Trophoblast cell (in vitro differentiated cells and primary cell): ENCODE measurements at regions not wholly inside any gene's neighbourhood (a gene's known extent, or its start where the extent isn't known, plus 50 kb on each side); places are given as distances from the start of the nearest gene placed in this dataset.
"Not testable (repeated sequence)": the region's sequence is repeated elsewhere in the genome, so short reads cannot be mapped to it uniquely, and the experiment has no call there.

ENCODE experiments used
- DNase-seq, 2 donors: peaks; one replicate each; pipeline ENCODE4 v3.0.0-alpha.2; 2016
- H2AFZ ChIP-seq: 2 replicates; pipeline ENCODE4 v1.6.1; 2013; ENCODE audit warnings: low read length, moderate library complexity, mild to moderate bottlenecking; ENCODE audit not compliant: insufficient read depth, poor library complexity
- H2AK5ac ChIP-seq: 2 replicates; pipeline ENCODE4 v1.6.1; 2013; ENCODE audit warnings: mild to moderate bottlenecking, low read length
- H2BK120ac ChIP-seq: 2 replicates; pipeline ENCODE4 v1.6.1; 2013; ENCODE audit warnings: low read length, mild to moderate bottlenecking, moderate library complexity; ENCODE audit not compliant: insufficient read depth, poor library complexity
- H2BK12ac ChIP-seq: 2 replicates; pipeline ENCODE4 v1.6.1; 2013; ENCODE audit warnings: mild to moderate bottlenecking, low read length, moderate library complexity
- H2BK5ac ChIP-seq: 2 replicates; pipeline ENCODE4 v1.6.1; 2013; ENCODE audit warnings: low read length, low read depth, moderate library complexity, mild to moderate bottlenecking; ENCODE audit not compliant: poor library complexity
- H3K14ac ChIP-seq: 2 replicates; pipeline ENCODE4 v1.6.1; 2013; ENCODE audit warnings: mild to moderate bottlenecking, low read length
- H3K18ac ChIP-seq: 2 replicates; pipeline ENCODE4 v1.6.1; 2013; ENCODE audit warnings: mild to moderate bottlenecking, low read length
- H3K23ac ChIP-seq: 2 replicates; pipeline ENCODE4 v1.6.1; 2013; ENCODE audit warnings: low read length
- H3K27ac ChIP-seq: 2 replicates; pipeline ENCODE4 v1.5.1; 2013; ENCODE audit warnings: low read depth, mild to moderate bottlenecking, inconsistent platforms, low read length, moderate library complexity
- H3K27me3 ChIP-seq: 2 replicates; pipeline ENCODE4 v1.6.1; 2013; ENCODE audit warnings: inconsistent platforms, mild to moderate bottlenecking, low read length, moderate library complexity; ENCODE audit not compliant: insufficient read depth
- H3K36me3 ChIP-seq, 2 experiments: 1 replicate in 1 of 2; 2 replicates in 1 of 2; pipeline ENCODE4 v1.6.1; 2013; ENCODE audit warnings: low read length in 2 of 2, mild to moderate bottlenecking in 2 of 2, moderate library complexity in 1 of 2; ENCODE audit not compliant: insufficient read depth in 2 of 2, control insufficient read depth in 1 of 2
- H3K4ac ChIP-seq: 2 replicates; pipeline ENCODE4 v1.6.1; 2013; ENCODE audit warnings: low read depth, mild to moderate bottlenecking, low read length, moderate library complexity
- H3K4me1 ChIP-seq, 2 experiments: 1 replicate in 1 of 2; 2 replicates in 1 of 2; pipeline ENCODE4 v1.6.1; 2013; ENCODE audit warnings: low read length in 2 of 2, mild to moderate bottlenecking in 2 of 2, moderate library complexity in 1 of 2; ENCODE audit not compliant: insufficient read depth in 2 of 2, control insufficient read depth in 1 of 2
- H3K4me2 ChIP-seq: 2 replicates; pipeline ENCODE4 v1.6.1; 2013; ENCODE audit warnings: inconsistent platforms, mild to moderate bottlenecking, low read length, moderate library complexity
- H3K4me3 ChIP-seq: 2 replicates; pipeline ENCODE4 v1.5.1; 2013; ENCODE audit warnings: mild to moderate bottlenecking, low read depth, low read length, inconsistent platforms
- H3K79me1 ChIP-seq: one replicate; pipeline ENCODE4 v1.6.1; 2013; ENCODE audit warnings: low read length
- H3K79me2 ChIP-seq: 2 replicates; pipeline ENCODE4 v1.6.1; 2013; ENCODE audit warnings: low read length, mild to moderate bottlenecking; ENCODE audit not compliant: control insufficient read depth, insufficient read depth, poor library complexity
- H3K9ac ChIP-seq: 2 replicates; pipeline ENCODE4 v1.6.1; 2013; ENCODE audit warnings: mild to moderate bottlenecking, low read length
- H3K9me3 ChIP-seq: 2 replicates; pipeline ENCODE4 v1.6.1; 2013; ENCODE audit warnings: low read depth, mild to moderate bottlenecking, control low read depth, inconsistent platforms, low read length; ENCODE audit not compliant: insufficient read depth
- H4K12ac ChIP-seq: 2 replicates; pipeline ENCODE4 v1.6.1; 2013; ENCODE audit warnings: low read depth, mild to moderate bottlenecking, low read length, moderate library complexity
- H4K8ac ChIP-seq: 2 replicates; pipeline ENCODE4 v1.6.1; 2013; ENCODE audit warnings: low read depth, mild to moderate bottlenecking, low read length, moderate library complexity
- H4K91ac ChIP-seq: one replicate; pipeline ENCODE4 v1.6.1; 2013; ENCODE audit warnings: low read depth, mild to moderate bottlenecking, low read length, moderate library complexity
- WGBS: extraction: QIAGEN DNeasy Blood & Tissue Kit; methylation state at CpG from one replicate; pipeline ENCODE4 v1.1.7; 2013; ENCODE audit warnings: missing lambda C conversion rate; ENCODE audit not compliant: insufficient read length, insufficient coverage; ENCODE audit errors: extremely low coverage; 5-methylcytosine and 5-hydroxymethylcytosine counted together

GRCh38 chr3:61494309-61494708, 67.1 kb upstream of the PTPRG start:
- not testable (repeated sequence) for H3K18ac ChIP-seq, H3K4me3 ChIP-seq, H4K91ac ChIP-seq, H3K27me3 ChIP-seq, H2AK5ac ChIP-seq, H2BK12ac ChIP-seq, H3K23ac ChIP-seq, H2BK5ac ChIP-seq, H2AFZ ChIP-seq, H4K8ac ChIP-seq, H3K4me2 ChIP-seq, H3K79me2 ChIP-seq, H3K79me1 ChIP-seq, H3K9ac ChIP-seq, H3K14ac ChIP-seq, H3K4ac ChIP-seq, DNase-seq, H4K12ac ChIP-seq, H2BK120ac ChIP-seq, H3K27ac ChIP-seq, H3K36me3 ChIP-seq, H3K4me1 ChIP-seq, H3K9me3 ChIP-seq
- no CpG with 5 or more reads among the region's 3 CpGs for WGBS

GRCh38 chr3:61497463-61497862, 63.9 kb upstream of the PTPRG start:
- Histone ChIP-seq H3K79me2 (no peaks in the 10 kb centered on the region), H4K8ac (no peak overlapping the region), H2AFZ (no peak overlapping the region), H3K9me3 (no peaks in the 10 kb centered on the region), H3K14ac (no peak overlapping the region), H3K4me1 (no peaks in the 10 kb centered on the region), H3K36me3 (no peaks in the 10 kb centered on the region), H2BK5ac (no peak overlapping the region), H3K27me3 (no peaks in the 10 kb centered on the region), H3K9ac (no peak overlapping the region), H3K79me1 (no peaks in the 10 kb centered on the region), H3K4ac (no peak overlapping the region), H4K12ac (no peak overlapping the region), H3K23ac (no peak overlapping the region), H3K4me3 (no peak overlapping the region), H2BK12ac (no peak overlapping the region), H2BK120ac (no peak overlapping the region), H3K18ac (no peak overlapping the region), H2AK5ac (no peak overlapping the region), H3K27ac (no peak overlapping the region), H4K91ac (no peak overlapping the region), H3K4me2 (no peak overlapping the region)
- no peak for DNase-seq
- no CpG with 5 or more reads among the region's 2 CpGs for WGBS

GRCh38 chr3:61505197-61505596, 56.2 kb upstream of the PTPRG start:
- H2BK120ac ChIP-seq: no peak overlapping the region
- H3K27me3 ChIP-seq: no peaks in the 10 kb centered on the region
- no peak overlapping the region for H4K8ac ChIP-seq
- H3K4me1 ChIP-seq: no peaks in the 10 kb centered on the region
- no peak overlapping the region for H3K14ac ChIP-seq
- H3K4me3 ChIP-seq: no peak overlapping the region
- no peak overlapping the region for H2AFZ ChIP-seq
- H2BK5ac ChIP-seq: no peak overlapping the region
- WGBS: no CpG with 5 or more reads among the region's 5 CpGs
- DNase-seq: no peak
- H3K23ac ChIP-seq: no peak overlapping the region
- H2BK12ac ChIP-seq: no peak overlapping the region
- no peak overlapping the region for H3K4ac ChIP-seq
- H3K36me3 ChIP-seq: no peaks in the 10 kb centered on the region
- no peak overlapping the region for H3K18ac ChIP-seq
- H2AK5ac ChIP-seq: no peak overlapping the region
- H3K79me2 ChIP-seq: no peaks in the 10 kb centered on the region
- H3K9ac ChIP-seq: no peak overlapping the region
- no peak overlapping the region for H3K27ac ChIP-seq
- no peak overlapping the region for H4K91ac ChIP-seq
- no peaks in the 10 kb centered on the region for H3K79me1 ChIP-seq
- no peak overlapping the region for H3K4me2 ChIP-seq
- no peaks in the 10 kb centered on the region for H3K9me3 ChIP-seq
- H4K12ac ChIP-seq: no peak overlapping the region

DNA sequence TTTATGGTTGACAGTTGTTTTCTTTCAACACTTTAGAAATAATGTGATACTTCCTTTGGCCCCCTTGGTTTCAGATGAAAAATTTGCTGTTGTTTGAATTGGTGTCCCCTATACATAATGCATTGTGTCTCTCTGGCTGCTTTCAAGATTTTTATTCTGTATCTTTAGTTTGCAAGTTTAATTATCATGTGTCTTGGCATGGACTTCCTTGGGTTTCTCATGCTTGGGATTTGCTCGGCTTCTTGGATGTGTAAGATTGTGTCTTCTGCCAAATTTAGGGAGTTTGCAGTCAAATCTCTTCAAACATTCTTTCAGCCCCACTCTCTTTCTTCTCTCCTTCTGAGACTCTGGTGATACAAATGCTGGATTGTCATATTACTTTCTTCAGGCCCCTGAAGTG, 53.4 kb upstream of the PTPRG start:
- Histone ChIP-seq H3K36me3 (no peaks in the 10 kb centered on the region), H4K12ac (no peak overlapping the region), H2BK120ac (no peak overlapping the region), H3K27ac (no peak overlapping the region), H2AFZ (no peak overlapping the region), H2BK5ac (no peak overlapping the region), H3K79me2 (no peaks in the 10 kb centered on the region), H3K4ac (no peak overlapping the region), H3K4me2 (no peak overlapping the region), H3K4me3 (no peak overlapping the region), H3K18ac (no peak overlapping the region), H2AK5ac (no peak overlapping the region), H3K9me3 (no peaks in the 10 kb centered on the region), H3K9ac (no peak overlapping the region), H4K8ac (no peak overlapping the region), H2BK12ac (no peak overlapping the region), H3K27me3 (no peaks in the 10 kb centered on the region), H3K79me1 (no peaks in the 10 kb centered on the region), H3K4me1 (no peaks in the 10 kb centered on the region), H3K23ac (no peak overlapping the region), H4K91ac (no peak overlapping the region), H3K14ac (no peak overlapping the region)
- no peak for DNase-seq
- WGBS: no CpG with 5 or more reads among the region's 1 CpG
